RPMI8226 (cell line): ENCODE measurements at regions not wholly inside any gene's neighbourhood (a gene's known extent, or its start where the extent isn't known, plus 50 kb on each side); places are given as distances from the start of the nearest gene placed in this dataset.

Source experiments
- DNase-seq: peaks from one replicate; pipeline ENCODE4 v3.0.0-alpha.2; 2015

- no peak for DNase-seq
Measured at GRCh38 chr6:8535519-8535918, 100.2 kb upstream of the SLC35B3 start.

- no peak for DNase-seq
Measured at GRCh38 chr6:8530785-8531435, 95.6 kb upstream of the SLC35B3 start.

GRCh38 chr6:8529250-8529649, 93.9 kb upstream of the SLC35B3 start:
- no peak for DNase-seq

GRCh38 chr6:8527818-8528217, 92.5 kb upstream of the SLC35B3 start:
- DNase-seq, result no peak

- DNase-seq, result no peak
Measured at GRCh38 chr6:8526624-8527023, 91.3 kb upstream of the SLC35B3 start.

GRCh38 chr6:8525370-8525769, 90.0 kb upstream of the SLC35B3 start:
- no peak for DNase-seq

- no peak for DNase-seq
Measured at GRCh38 chr6:8513174-8513573, 77.8 kb upstream of the SLC35B3 start.

- no peak for DNase-seq
Measured at GRCh38 chr6:8507286-8507685, 71.9 kb upstream of the SLC35B3 start.

- DNase-seq, result no peak
Measured at GRCh38 chr6:8506126-8506525, 70.8 kb upstream of the SLC35B3 start.

- peak; percentile 37 for DNase-seq
Measured at GRCh38 chr6:8499540-8499939, 64.2 kb upstream of the SLC35B3 start.

GRCh38 chr6:8494730-8495129, 59.4 kb upstream of the SLC35B3 start:
- DNase-seq, result no peak

GRCh38 chr6:8492536-8493133, 57.3 kb upstream of the SLC35B3 start:
- DNase-seq, result no peak
